ENCODE measurements at regions not wholly inside any gene's neighbourhood (a gene's known extent, or its start where the extent isn't known, plus 50 kb on each side); places are given as distances from the start of the nearest gene placed in this dataset.

- no peaks in the 10 kb centered on the region for H3K27me3 ChIP-seq (ENCODE audit: insufficient read depth, low read length)
- H4K20me1 ChIP-seq (ENCODE audit: insufficient read depth, low read length), result no peaks in the 10 kb centered on the region
- no peaks in the 10 kb centered on the region for H3K9me2 ChIP-seq (ENCODE audit: low read depth, low read length)
- H3K4me3 ChIP-seq (ENCODE audit: low read depth, low read length, poor library complexity, severe bottlenecking), result no peak overlapping the region
- no peaks in the 10 kb centered on the region for H3K36me3 ChIP-seq (ENCODE audit: insufficient read depth, low read length)
- H3K27ac ChIP-seq (ENCODE audit: low read depth, low read length, poor library complexity, severe bottlenecking), result no peak overlapping the region
- no peaks in the 10 kb centered on the region for H3F3A ChIP-seq (ENCODE audit: insufficient read depth, low read length)
- H3K9ac ChIP-seq (ENCODE audit: low read length), result no peak overlapping the region
- peaks cover 35% of the 10 kb centered on the region for H3K4me1 ChIP-seq (ENCODE audit: insufficient read depth, low read length, severe bottlenecking)
- TF ChIP-seq EZH2 (IDR thresholded peaks at IDR 0.05; ENCODE audit: borderline replicate concordance, low read length) (no peak), CTCF (IDR thresholded peaks at IDR 0.05; ENCODE audit: low read length) (no peak)
- H3K79me2 ChIP-seq (ENCODE audit: insufficient read depth, low read length), result no peaks in the 10 kb centered on the region
- H2AFZ ChIP-seq (ENCODE audit: low read length), result no peak overlapping the region
- H3K4me2 ChIP-seq (ENCODE audit: low read length), result no peak overlapping the region
- no peaks in the 10 kb centered on the region for H3K9me3 ChIP-seq (ENCODE audit: low read length)
Observed at GRCh38 chr2:45305599-45305998, 296.3 kb upstream of the SIX2 start.

- Histone ChIP-seq H3K36me3 (ENCODE audit: insufficient read depth, low read length) (no peaks in the 10 kb centered on the region), H4K20me1 (ENCODE audit: insufficient read depth, low read length) (no peaks in the 10 kb centered on the region), H3K9me3 (ENCODE audit: low read length) (no peaks in the 10 kb centered on the region), H3K4me1 (ENCODE audit: insufficient read depth, low read length, severe bottlenecking) (peaks cover 35% of the 10 kb centered on the region), H3K27me3 (ENCODE audit: insufficient read depth, low read length) (no peaks in the 10 kb centered on the region), H3F3A (ENCODE audit: insufficient read depth, low read length) (no peaks in the 10 kb centered on the region), H3K9me2 (ENCODE audit: low read depth, low read length) (no peaks in the 10 kb centered on the region), H3K79me2 (ENCODE audit: insufficient read depth, low read length) (no peaks in the 10 kb centered on the region), H3K9ac (ENCODE audit: low read length) (no peak overlapping the region), H3K4me2 (ENCODE audit: low read length) (no peak overlapping the region), H3K4me3 (ENCODE audit: low read depth, low read length, poor library complexity, severe bottlenecking) (no peak overlapping the region), H2AFZ (ENCODE audit: low read length) (no peak overlapping the region), H3K27ac (ENCODE audit: low read depth, low read length, poor library complexity, severe bottlenecking) (no peak overlapping the region)
- no peak for TF ChIP-seq CTCF (IDR thresholded peaks at IDR 0.05; ENCODE audit: low read length)
- no peak for TF ChIP-seq EZH2 (IDR thresholded peaks at IDR 0.05; ENCODE audit: borderline replicate concordance, low read length)
Observed at GRCh38 chr2:45303417-45304202, 294.4 kb upstream of the SIX2 start.

- Histone ChIP-seq H3K4me1 (ENCODE audit: insufficient read depth, low read length, severe bottlenecking) (peaks cover 25% of the 10 kb centered on the region), H3K9ac (ENCODE audit: low read length) (no peak overlapping the region), H3K36me3 (ENCODE audit: insufficient read depth, low read length) (no peaks in the 10 kb centered on the region), H4K20me1 (ENCODE audit: insufficient read depth, low read length) (no peaks in the 10 kb centered on the region), H3K4me2 (ENCODE audit: low read length) (no peak overlapping the region), H3K79me2 (ENCODE audit: insufficient read depth, low read length) (no peaks in the 10 kb centered on the region), H3K27me3 (ENCODE audit: insufficient read depth, low read length) (no peaks in the 10 kb centered on the region), H3F3A (ENCODE audit: insufficient read depth, low read length) (no peaks in the 10 kb centered on the region), H3K4me3 (ENCODE audit: low read depth, low read length, poor library complexity, severe bottlenecking) (no peak overlapping the region), H3K27ac (ENCODE audit: low read depth, low read length, poor library complexity, severe bottlenecking) (no peak overlapping the region), H2AFZ (ENCODE audit: low read length) (no peak overlapping the region), H3K9me2 (ENCODE audit: low read depth, low read length) (no peaks in the 10 kb centered on the region), H3K9me3 (ENCODE audit: low read length) (no peaks in the 10 kb centered on the region)
- TF ChIP-seq EZH2 (IDR thresholded peaks at IDR 0.05; ENCODE audit: borderline replicate concordance, low read length) (no peak), CTCF (IDR thresholded peaks at IDR 0.05; ENCODE audit: low read length) (no peak)
Observed at GRCh38 chr2:45301307-45302277, 292.3 kb upstream of the SIX2 start.

Measured in OCI-LY1 (cell line).